ENCODE measurements at regions not wholly inside any gene's neighbourhood (a gene's known extent, or its start where the extent isn't known, plus 50 kb on each side); places are given as distances from the start of the nearest gene placed in this dataset.

DNA sequence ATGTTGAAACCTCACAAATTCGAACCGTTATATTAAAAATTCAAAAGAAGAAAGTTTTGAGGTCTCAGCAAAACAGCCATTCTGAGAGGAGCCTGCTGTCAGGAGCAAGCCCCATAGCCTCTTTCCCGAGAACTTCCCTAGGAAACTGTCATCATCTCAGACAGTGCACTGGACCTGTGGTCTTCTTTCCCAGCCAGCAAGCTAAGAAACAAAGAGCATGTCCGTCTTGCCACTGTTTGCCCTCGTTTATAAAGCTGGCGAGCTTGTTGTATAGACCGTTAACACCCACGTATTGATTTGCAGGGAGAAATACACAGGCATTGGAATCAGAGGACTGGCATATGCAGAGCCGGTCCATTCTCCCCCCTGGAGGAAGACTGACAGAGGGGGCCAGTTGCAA, 407.0 kb downstream of the NPHP4 start:
- TF ChIP-seq CTCF (IDR thresholded peaks at IDR 0.05; ENCODE audit: borderline replicate concordance, extremely low read depth, low read length, poor library complexity, severe bottlenecking) (no peak), EZH2 (IDR thresholded peaks at IDR 0.05; ENCODE audit: borderline replicate concordance, low read depth, low read length, severe bottlenecking) (no peak)
